CD14-positive monocyte (primary cell): ENCODE measurements at regions not wholly inside any gene's neighbourhood (a gene's known extent, or its start where the extent isn't known, plus 50 kb on each side); places are given as distances from the start of the nearest gene placed in this dataset.

Experiments used
- DNase-seq, 3 donors: peaks; one replicate each; pipeline ENCODE4 v3.0.0-alpha.2; 2011 to 2022
- H2AFZ ChIP-seq: 2 replicates; pipeline ENCODE4 v1.6.0; 2012; ENCODE audit warnings: mild to moderate bottlenecking, low read depth, low read length, inconsistent platforms; ENCODE audit not compliant: insufficient read depth, poor library complexity, severe bottlenecking
- H3K27ac ChIP-seq, 2 donors: 1 replicate in 1 of 2; 2 replicates in 1 of 2; pipeline ENCODE4 v1.5.1; 2012 to 2013; ENCODE audit warnings: low read length in 2 of 2, control low read depth in 1 of 2, inconsistent platforms in 1 of 2, low read depth in 1 of 2, mild to moderate bottlenecking in 1 of 2
- H3K27me3 ChIP-seq, 2 donors: one replicate each; pipeline versions ENCODE4 v1.6.0 to v1.6.1; 2011 to 2013; ENCODE audit warnings: low read length in 2 of 2; ENCODE audit not compliant: control insufficient read depth in 2 of 2, insufficient read depth in 2 of 2
- H3K36me3 ChIP-seq, 2 donors: replicated peaks in 1 of 2; 1 replicate in 1 of 2; 2 replicates in 1 of 2; pipeline versions ENCODE4 v1.5.1 to v1.6.1; 2012 to 2013; ENCODE audit warnings: low read length in 2 of 2, control low read depth in 1 of 2, inconsistent platforms in 1 of 2, mild to moderate bottlenecking in 1 of 2; ENCODE audit not compliant: insufficient read depth in 2 of 2, control insufficient read depth in 1 of 2
- H3K4me1 ChIP-seq, 2 donors: 1 replicate in 1 of 2; 2 replicates in 1 of 2; pipeline versions ENCODE4 v1.5.1 to v1.6.1; 2012 to 2013; ENCODE audit warnings: low read length in 2 of 2, control low read depth in 1 of 2, inconsistent platforms in 1 of 2, mild to moderate bottlenecking in 1 of 2, moderate library complexity in 1 of 2; ENCODE audit not compliant: insufficient read depth in 2 of 2, control insufficient read depth in 1 of 2
- H3K4me2 ChIP-seq: replicated peaks from 2 replicates; pipeline ENCODE3; 2012; ENCODE audit warnings: low read length, moderate library complexity, mild to moderate bottlenecking; ENCODE audit not compliant: poor library complexity, severe bottlenecking; ENCODE audit errors: extremely low read depth
- H3K4me3 ChIP-seq, 3 experiments: fragments of 200-600 bp in 1 of 3; sonication (generic) in 1 of 3; replicated peaks in 1 of 3; 1 replicate in 2 of 3; 2 replicates in 1 of 3; pipeline ENCODE4 v1.5.1; 2011 to 2013; ENCODE audit warnings: low read length in 3 of 3, mild to moderate bottlenecking in 3 of 3, control low read depth in 2 of 3, low read depth in 2 of 3, inconsistent platforms in 1 of 3, moderate library complexity in 1 of 3
- H3K79me2 ChIP-seq: 2 replicates; pipeline ENCODE4 v1.6.0; 2012; ENCODE audit warnings: mild to moderate bottlenecking, control low read depth, inconsistent platforms, low read length, moderate library complexity; ENCODE audit not compliant: insufficient read depth
- H3K9ac ChIP-seq: 2 replicates; pipeline ENCODE4 v1.6.0; 2017; ENCODE audit warnings: low read length, mild to moderate bottlenecking; ENCODE audit not compliant: insufficient read depth, poor library complexity, severe bottlenecking
- H3K9me3 ChIP-seq, 2 donors: replicated peaks in 1 of 2; 1 replicate in 1 of 2; 2 replicates in 1 of 2; pipeline versions ENCODE4 v1.5.1 to v1.6.1; 2012 to 2013; ENCODE audit warnings: low read length in 2 of 2, control low read depth in 1 of 2; ENCODE audit not compliant: control insufficient read depth in 1 of 2, insufficient read depth in 1 of 2
- H4K20me1 ChIP-seq: 2 replicates; pipeline ENCODE4 v1.6.0; 2012; ENCODE audit warnings: mild to moderate bottlenecking, low read length, control low read depth, moderate library complexity; ENCODE audit not compliant: insufficient read depth
- H3K27ac Mint-ChIP-seq, 7 donors: one replicate each; pipeline ENCODE4 v1.8.0; 2020; ENCODE audit warnings: mild to moderate bottlenecking in 7 of 7, mixed read lengths in 7 of 7, moderate library complexity in 6 of 7, inconsistent platforms in 2 of 7
- H3K27me3 Mint-ChIP-seq, 3 donors: one replicate each; pipeline ENCODE4 v1.8.0; 2021 to 2022; ENCODE audit warnings: low read depth in 3 of 3, mild to moderate bottlenecking in 3 of 3, mixed read lengths in 3 of 3, moderate library complexity in 3 of 3, inconsistent platforms in 1 of 3
- H3K36me3 Mint-ChIP-seq, 2 donors: one replicate each; pipeline ENCODE4 v1.8.0; 2020; ENCODE audit warnings: mixed read lengths in 2 of 2, inconsistent platforms in 1 of 2, mild to moderate bottlenecking in 1 of 2
- H3K4me1 Mint-ChIP-seq: one replicate; pipeline ENCODE4 v1.8.0; 2020; ENCODE audit warnings: mild to moderate bottlenecking, mixed read lengths
- H3K4me3 Mint-ChIP-seq, 2 donors: one replicate each; pipeline ENCODE4 v1.8.0; 2020; ENCODE audit warnings: mild to moderate bottlenecking in 2 of 2, mixed read lengths in 2 of 2, moderate library complexity in 1 of 2
- H3K9me3 Mint-ChIP-seq, 7 donors: one replicate each; pipeline ENCODE4 v1.8.0; 2020 to 2022; ENCODE audit warnings: mixed read lengths in 7 of 7, mild to moderate bottlenecking in 6 of 7, moderate library complexity in 6 of 7, inconsistent platforms in 2 of 7
- CTCF ChIP-seq: fragments of 200-600 bp; IDR thresholded peaks from one replicate; pipeline ENCODE4 v1.8.0; 2022; ENCODE audit warnings: antibody characterized with exemption, mild to moderate bottlenecking
- WGBS: methylation state at CpG from one replicate; pipeline ENCODE4 v1.1.5; 2013; ENCODE audit warnings: missing lambda C conversion rate; ENCODE audit not compliant: insufficient coverage; 5-methylcytosine and 5-hydroxymethylcytosine counted together
- intact Hi-C, 2 donors: fragments of 100-400 bp; cut with micrococcal nuclease; formaldehyde crosslinking; loops; one replicate each; pipeline versions ENCODE4 v1.15.0 to v1.15.1; 2023

GRCh38 chr5:92841604-92842155, 739.3 kb downstream of the NR2F1-AS1 start:
- Histone ChIP-seq H3K27ac (no peak overlapping the region), H3K4me2 (no peak overlapping the region), H3K4me1 (no peaks in the 10 kb centered on the region), H3K79me2 (no peaks in the 10 kb centered on the region), H3K9ac (no peak overlapping the region), H3K27me3 (no peaks in the 10 kb centered on the region), H4K20me1 (no peaks in the 10 kb centered on the region), H3K9me3 (no peaks in the 10 kb centered on the region), H2AFZ (no peak overlapping the region), H3K4me3 (no peak overlapping the region), H3K36me3 (no peaks in the 10 kb centered on the region)
- intact Hi-C loops = no loop called here
- WGBS = 94% methylated on average over 2 of the region's 5 CpGs
- no peaks in the 10 kb centered on the region for H3K36me3 Mint-ChIP-seq
- TF ChIP-seq CTCF = no peak
- no peak for DNase-seq
- no peak overlapping the region for H3K4me3 Mint-ChIP-seq
- no peaks in the 10 kb centered on the region for H3K9me3 Mint-ChIP-seq
- no peak overlapping the region for H3K27ac Mint-ChIP-seq
- no peaks in the 10 kb centered on the region for H3K27me3 Mint-ChIP-seq
- H3K4me1 Mint-ChIP-seq = no peaks in the 10 kb centered on the region

GRCh38 chr5:92838253-92838652, 742.8 kb downstream of the NR2F1-AS1 start:
- H3K4me1 Mint-ChIP-seq = no peaks in the 10 kb centered on the region
- WGBS = no CpG with 5 or more reads among the region's 1 CpG
- no peak overlapping the region for H3K27ac Mint-ChIP-seq
- Histone ChIP-seq H3K79me2 (no peaks in the 10 kb centered on the region), H3K4me3 (no peak overlapping the region), H3K4me2 (no peak overlapping the region), H3K27ac (no peak overlapping the region), H3K4me1 (no peaks in the 10 kb centered on the region), H3K9ac (no peak overlapping the region), H3K27me3 (no peaks in the 10 kb centered on the region), H4K20me1 (no peaks in the 10 kb centered on the region), H3K36me3 (no peaks in the 10 kb centered on the region), H3K9me3 (peaks cover 10 to 13% of the 10 kb centered on the region in 2 donors), H2AFZ (no peak overlapping the region)
- peaks cover 2 to 13% (median 6%) of the 10 kb centered on the region in 7 donors for H3K9me3 Mint-ChIP-seq
- intact Hi-C loops = no loop called here
- TF ChIP-seq CTCF = no peak
- H3K4me3 Mint-ChIP-seq = no peak overlapping the region
- no peak for DNase-seq
- H3K27me3 Mint-ChIP-seq = no peaks in the 10 kb centered on the region
- H3K36me3 Mint-ChIP-seq = no peaks in the 10 kb centered on the region
